IPS-15b (cell line): ENCODE measurements at regions not wholly inside any gene's neighbourhood (a gene's known extent, or its start where the extent isn't known, plus 50 kb on each side); places are given as distances from the start of the nearest gene placed in this dataset.

Experiments used
- H3K27me3 ChIP-seq: one replicate; pipeline ENCODE4 v1.6.1; 2013; ENCODE audit warnings: low read length; ENCODE audit not compliant: control insufficient read depth, insufficient read depth
- H3K36me3 ChIP-seq: one replicate; pipeline ENCODE4 v1.6.1; 2013; ENCODE audit warnings: low read length; ENCODE audit not compliant: control insufficient read depth, insufficient read depth
- H3K4me1 ChIP-seq: one replicate; pipeline ENCODE4 v1.6.1; 2013; ENCODE audit warnings: mild to moderate bottlenecking, low read length; ENCODE audit not compliant: control insufficient read depth, insufficient read depth
- H3K4me3 ChIP-seq: one replicate; pipeline ENCODE4 v1.5.1; 2013; ENCODE audit warnings: low read depth, low read length
- H3K9ac ChIP-seq: one replicate; pipeline ENCODE4 v1.6.1; 2013; ENCODE audit warnings: low read depth, mild to moderate bottlenecking, low read length
- H3K9me3 ChIP-seq: one replicate; pipeline ENCODE4 v1.6.1; 2013; ENCODE audit warnings: mild to moderate bottlenecking, low read length; ENCODE audit not compliant: control insufficient read depth, insufficient read depth

GRCh38 chr13:74084375-74084935 lies 49.7 kb downstream of the KLF12 start:
- Histone ChIP-seq H3K9ac (no peak overlapping the region), H3K27me3 (no peaks in the 10 kb centered on the region), H3K4me3 (no peak overlapping the region), H3K36me3 (no peaks in the 10 kb centered on the region), H3K4me1 (no peaks in the 10 kb centered on the region), H3K9me3 (no peaks in the 10 kb centered on the region)

DNA sequence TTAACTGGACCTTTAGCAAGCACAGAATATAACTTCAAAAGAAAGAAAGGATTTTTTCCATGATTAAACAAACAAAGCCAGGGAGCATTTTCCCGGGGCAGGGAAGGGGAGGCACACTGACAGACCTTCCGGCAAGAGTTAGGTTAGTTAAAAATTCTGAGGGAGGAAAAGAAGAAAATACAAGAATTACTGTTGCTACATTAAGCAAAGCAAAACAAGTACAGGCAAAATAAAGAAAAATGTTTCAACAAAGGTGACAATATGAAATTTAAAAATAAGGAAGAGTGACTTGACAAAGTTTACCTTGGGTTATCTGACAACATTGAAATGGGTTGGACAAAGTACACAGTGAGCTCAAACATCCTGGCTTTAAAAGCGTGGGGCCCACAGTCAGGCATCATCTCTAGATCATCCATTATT lies 51.5 kb downstream of the KLF12 start:
- no peaks in the 10 kb centered on the region for H3K36me3 ChIP-seq
- no peaks in the 10 kb centered on the region for H3K9me3 ChIP-seq
- no peak overlapping the region for H3K4me3 ChIP-seq
- no peaks in the 10 kb centered on the region for H3K4me1 ChIP-seq
- no peak overlapping the region for H3K9ac ChIP-seq
- H3K27me3 ChIP-seq = no peaks in the 10 kb centered on the region

GRCh38 chr13:74080762-74081161 lies 53.4 kb downstream of the KLF12 start:
- Histone ChIP-seq H3K27me3 (no peaks in the 10 kb centered on the region), H3K36me3 (no peaks in the 10 kb centered on the region), H3K4me3 (no peak overlapping the region), H3K4me1 (no peaks in the 10 kb centered on the region), H3K9ac (no peak overlapping the region), H3K9me3 (no peaks in the 10 kb centered on the region)

GRCh38 chr13:74077792-74078191 lies 56.4 kb downstream of the KLF12 start:
- no peak overlapping the region for H3K4me3 ChIP-seq
- H3K9ac ChIP-seq = no peak overlapping the region
- no peaks in the 10 kb centered on the region for H3K9me3 ChIP-seq
- H3K27me3 ChIP-seq = no peaks in the 10 kb centered on the region
- no peaks in the 10 kb centered on the region for H3K36me3 ChIP-seq
- no peaks in the 10 kb centered on the region for H3K4me1 ChIP-seq

DNA sequence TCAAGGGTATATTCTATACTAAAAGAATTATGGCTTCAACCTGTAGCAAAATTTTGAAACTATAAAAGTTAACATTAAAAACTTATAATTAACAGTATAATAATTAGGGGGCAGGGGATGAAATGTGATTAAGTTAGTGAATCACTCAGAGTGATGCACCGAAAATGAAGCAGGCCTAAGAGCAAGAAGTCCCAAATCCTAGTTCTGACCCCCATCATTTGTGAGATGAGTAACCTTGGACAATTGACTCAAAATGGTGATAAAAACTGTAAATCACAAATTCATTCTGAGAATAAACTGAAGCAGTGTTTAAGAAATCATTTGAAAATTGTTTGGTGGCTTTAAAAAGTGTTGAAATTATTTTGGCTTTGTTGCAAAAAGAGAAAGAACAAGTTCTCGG lies 56.8 kb downstream of the KLF12 start:
- Histone ChIP-seq H3K9me3 (no peaks in the 10 kb centered on the region), H3K36me3 (no peaks in the 10 kb centered on the region), H3K9ac (no peak overlapping the region), H3K4me1 (no peaks in the 10 kb centered on the region), H3K4me3 (no peak overlapping the region), H3K27me3 (no peaks in the 10 kb centered on the region)

- H3K27me3 ChIP-seq = no peaks in the 10 kb centered on the region
- H3K4me1 ChIP-seq = no peaks in the 10 kb centered on the region
- H3K36me3 ChIP-seq = no peaks in the 10 kb centered on the region
- H3K9ac ChIP-seq = no peak overlapping the region
- H3K4me3 ChIP-seq = no peak overlapping the region
- no peaks in the 10 kb centered on the region for H3K9me3 ChIP-seq
Measured at GRCh38 chr13:74074723-74075122, 59.5 kb downstream of the KLF12 start.

DNA sequence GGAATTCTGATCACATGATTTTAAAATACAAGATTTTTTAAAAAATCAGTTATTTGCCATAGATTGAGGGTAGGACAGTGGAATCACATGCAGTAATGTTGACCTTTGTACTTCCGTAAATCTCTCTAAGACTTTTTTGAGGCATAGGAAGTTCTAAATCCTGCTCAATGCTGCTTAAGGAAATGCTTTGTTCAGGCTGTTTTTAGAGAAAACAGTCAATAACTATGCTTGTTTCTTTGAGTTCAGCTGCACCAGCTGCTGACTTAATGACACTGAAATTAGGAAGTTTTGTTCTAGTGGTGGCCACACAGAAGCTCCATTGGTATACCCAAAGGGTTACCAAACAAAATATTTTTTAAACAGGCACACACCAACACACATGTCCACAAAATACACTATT lies 60.9 kb downstream of the KLF12 start:
- Histone ChIP-seq H3K4me3 (no peak overlapping the region), H3K36me3 (no peaks in the 10 kb centered on the region), H3K9me3 (no peaks in the 10 kb centered on the region), H3K27me3 (no peaks in the 10 kb centered on the region), H3K9ac (no peak overlapping the region), H3K4me1 (no peaks in the 10 kb centered on the region)

DNA sequence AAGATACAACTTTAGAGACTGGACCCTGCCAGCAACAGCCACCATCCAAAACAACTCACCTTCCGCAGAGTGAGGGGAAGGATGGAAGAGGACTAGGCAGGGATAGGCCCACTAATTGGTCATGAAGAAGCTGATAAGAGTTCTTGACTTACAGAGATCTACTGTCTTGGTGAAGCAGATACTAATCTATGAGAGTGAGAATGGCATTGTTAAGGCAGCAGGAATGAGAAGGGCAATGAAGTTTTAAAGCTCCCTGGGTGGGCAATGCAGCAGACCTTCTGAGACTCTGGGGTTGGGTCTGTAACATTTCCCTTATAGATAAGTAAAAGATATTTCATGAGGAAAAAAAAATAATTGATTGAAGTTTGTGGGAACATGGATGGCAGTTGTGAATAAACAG lies 63.7 kb downstream of the KLF12 start:
- Histone ChIP-seq H3K4me1 (no peaks in the 10 kb centered on the region), H3K27me3 (no peaks in the 10 kb centered on the region), H3K36me3 (no peaks in the 10 kb centered on the region), H3K4me3 (no peak overlapping the region), H3K9me3 (no peaks in the 10 kb centered on the region), H3K9ac (no peak overlapping the region)

DNA sequence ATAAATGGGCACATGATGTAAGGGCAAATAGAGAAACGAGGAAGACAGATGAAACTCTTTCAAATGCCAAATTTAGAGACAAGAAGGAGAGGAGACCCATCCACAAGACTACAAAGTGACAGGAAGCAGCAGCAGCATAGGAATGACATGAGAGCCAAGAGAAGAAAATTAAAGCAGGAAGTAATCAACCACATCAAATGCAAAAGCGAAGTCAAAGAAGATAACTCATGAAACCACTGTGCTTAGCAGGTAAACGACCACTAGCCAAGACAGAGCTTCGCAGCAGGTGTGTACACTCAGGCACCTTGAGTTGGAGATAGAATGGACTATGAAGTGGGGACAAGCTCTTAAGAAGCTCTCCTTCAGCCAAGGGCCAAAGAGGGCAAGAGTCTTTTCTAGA lies 64.1 kb downstream of the KLF12 start:
- Histone ChIP-seq H3K27me3 (no peaks in the 10 kb centered on the region), H3K4me3 (no peak overlapping the region), H3K9me3 (no peaks in the 10 kb centered on the region), H3K36me3 (no peaks in the 10 kb centered on the region), H3K4me1 (no peaks in the 10 kb centered on the region), H3K9ac (no peak overlapping the region)

- H3K4me1 ChIP-seq = no peaks in the 10 kb centered on the region
- H3K27me3 ChIP-seq = no peaks in the 10 kb centered on the region
- H3K9me3 ChIP-seq = no peaks in the 10 kb centered on the region
- no peaks in the 10 kb centered on the region for H3K36me3 ChIP-seq
- H3K9ac ChIP-seq = no peak overlapping the region
- no peak overlapping the region for H3K4me3 ChIP-seq
Measured at GRCh38 chr13:74068471-74068870, 65.7 kb downstream of the KLF12 start.

GRCh38 chr13:74067818-74068217 lies 66.4 kb downstream of the KLF12 start:
- Histone ChIP-seq H3K4me3 (no peak overlapping the region), H3K36me3 (no peaks in the 10 kb centered on the region), H3K9me3 (no peaks in the 10 kb centered on the region), H3K4me1 (no peaks in the 10 kb centered on the region), H3K9ac (no peak overlapping the region), H3K27me3 (no peaks in the 10 kb centered on the region)

GRCh38 chr13:74066937-74067336 lies 67.3 kb downstream of the KLF12 start:
- H3K27me3 ChIP-seq = no peaks in the 10 kb centered on the region
- H3K9ac ChIP-seq = no peak overlapping the region
- no peak overlapping the region for H3K4me3 ChIP-seq
- no peaks in the 10 kb centered on the region for H3K4me1 ChIP-seq
- no peaks in the 10 kb centered on the region for H3K9me3 ChIP-seq
- no peaks in the 10 kb centered on the region for H3K36me3 ChIP-seq
